ENCODE measurements at regions not wholly inside any gene's neighbourhood (a gene's known extent, or its start where the extent isn't known, plus 50 kb on each side); places are given as distances from the start of the nearest gene placed in this dataset.

DNA sequence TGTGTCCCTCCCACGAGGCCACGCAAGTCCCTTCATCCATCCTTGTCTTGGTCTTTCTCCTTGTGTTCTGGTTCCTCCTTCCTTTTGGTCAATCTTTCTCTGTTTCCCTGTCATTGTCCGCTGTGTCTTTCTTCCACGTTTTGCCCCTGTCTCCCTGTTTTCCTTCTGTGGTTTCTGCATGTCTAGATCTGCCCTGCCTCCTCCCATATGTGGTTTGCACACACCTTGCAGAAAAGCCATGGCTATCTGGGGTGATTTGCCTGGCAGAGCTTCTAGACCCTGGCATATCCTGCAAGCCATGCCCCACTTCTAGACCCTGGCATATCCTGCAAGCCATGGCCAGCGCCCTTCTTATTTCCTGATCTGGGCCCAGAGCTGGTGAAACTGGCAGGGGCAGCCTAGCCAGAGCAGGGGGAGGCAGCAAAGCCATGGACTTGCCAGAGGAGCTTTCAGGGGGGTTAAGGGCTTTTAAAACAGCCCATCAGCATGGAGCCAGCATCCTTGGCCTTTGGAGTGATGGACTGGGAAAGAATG, 131.6 kb upstream of the NECTIN1 start:
- ChIA-PET CTCF (interaction anchor here (0.6 kb wide), 1 partner anchor 195 kb away, joined by 3 read pairs; no protein-coding TSS in a partner anchor), POLR2A (no interaction called here)
- Histone ChIP-seq H3K27me3 (ENCODE audit: control insufficient read depth, insufficient read depth, low read length) (peaks cover 26% of the 10 kb centered on the region), H3K27ac (ENCODE audit: low read depth, low read length) (no peak overlapping the region), H3K9me3 (ENCODE audit: control insufficient read depth, insufficient read depth, low read length) (no peaks in the 10 kb centered on the region), H3K4me3 (ENCODE audit: low read depth, low read length) (no peak overlapping the region)
- TF ChIP-seq, protein P1, sequence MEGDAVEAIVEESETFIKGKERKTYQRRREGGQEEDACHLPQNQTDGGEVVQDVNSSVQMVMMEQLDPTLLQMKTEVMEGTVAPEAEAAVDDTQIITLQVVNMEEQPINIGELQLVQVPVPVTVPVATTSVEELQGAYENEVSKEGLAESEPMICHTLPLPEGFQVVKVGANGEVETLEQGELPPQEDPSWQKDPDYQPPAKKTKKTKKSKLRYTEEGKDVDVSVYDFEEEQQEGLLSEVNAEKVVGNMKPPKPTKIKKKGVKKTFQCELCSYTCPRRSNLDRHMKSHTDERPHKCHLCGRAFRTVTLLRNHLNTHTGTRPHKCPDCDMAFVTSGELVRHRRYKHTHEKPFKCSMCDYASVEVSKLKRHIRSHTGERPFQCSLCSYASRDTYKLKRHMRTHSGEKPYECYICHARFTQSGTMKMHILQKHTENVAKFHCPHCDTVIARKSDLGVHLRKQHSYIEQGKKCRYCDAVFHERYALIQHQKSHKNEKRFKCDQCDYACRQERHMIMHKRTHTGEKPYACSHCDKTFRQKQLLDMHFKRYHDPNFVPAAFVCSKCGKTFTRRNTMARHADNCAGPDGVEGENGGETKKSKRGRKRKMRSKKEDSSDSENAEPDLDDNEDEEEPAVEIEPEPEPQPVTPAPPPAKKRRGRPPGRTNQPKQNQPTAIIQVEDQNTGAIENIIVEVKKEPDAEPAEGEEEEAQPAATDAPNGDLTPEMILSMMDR (IDR thresholded peaks at IDR 0.05; ENCODE audit: low read depth, low read length) = no peak
- DNase-seq (ENCODE audit: low read depth, low spot score) = no peak

DNA sequence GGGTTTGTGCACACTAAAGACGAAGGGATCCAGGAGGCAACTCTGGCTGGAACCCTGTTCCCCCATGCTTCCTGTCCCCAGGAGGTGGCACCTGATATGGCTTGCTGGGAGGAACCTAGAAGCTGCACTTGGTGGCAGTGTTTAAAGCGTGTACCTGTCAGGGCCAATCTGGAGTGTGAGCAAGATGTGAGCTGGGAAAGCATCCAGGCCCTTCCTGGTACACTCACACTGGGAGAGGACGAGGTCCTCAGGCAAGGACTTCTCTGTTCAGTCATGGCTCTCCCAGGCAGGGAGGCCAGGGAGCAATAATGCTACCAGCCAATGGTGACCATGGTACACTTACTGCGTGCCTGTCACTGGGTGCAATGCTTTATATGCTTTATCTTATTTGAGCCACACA, 130.7 kb upstream of the NECTIN1 start:
- Histone ChIP-seq H3K9me3 (ENCODE audit: control insufficient read depth, insufficient read depth, low read length) (no peaks in the 10 kb centered on the region), H3K4me3 (ENCODE audit: low read depth, low read length) (no peak overlapping the region), H3K27ac (ENCODE audit: low read depth, low read length) (no peak overlapping the region), H3K27me3 (ENCODE audit: control insufficient read depth, insufficient read depth, low read length) (peaks cover 26% of the 10 kb centered on the region)
- no peak for DNase-seq (ENCODE audit: low read depth, low spot score)
- CTCF ChIA-PET = no interaction called here
- POLR2A ChIA-PET = no interaction called here
- TF ChIP-seq, protein P1 (IDR thresholded peaks at IDR 0.05; ENCODE audit: low read depth, low read length) = no peak

DNA sequence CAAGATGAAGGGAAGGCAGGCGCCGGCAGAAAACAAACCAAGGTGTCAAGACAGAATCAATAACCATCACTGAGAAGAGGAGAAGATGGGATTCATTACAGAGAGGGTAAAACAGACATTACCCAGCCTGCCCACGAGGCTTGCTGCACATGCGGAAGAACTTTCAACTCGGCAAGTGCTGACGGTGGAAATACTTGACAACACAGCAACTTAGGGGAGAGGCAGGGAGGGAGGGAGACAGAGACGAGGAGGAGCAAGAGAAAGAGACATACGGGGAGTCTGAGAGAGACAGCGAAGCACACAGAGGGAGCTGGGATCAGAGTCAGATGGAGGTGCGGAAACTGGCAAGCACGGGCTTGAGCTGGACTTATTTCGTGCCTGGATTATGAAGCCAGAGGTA, 129.3 kb upstream of the NECTIN1 start:
- no peak overlapping the region for H3K4me3 ChIP-seq (ENCODE audit: low read depth, low read length)
- ChIA-PET CTCF (no interaction called here), POLR2A (no interaction called here)
- no peak for DNase-seq (ENCODE audit: low read depth, low spot score)
- peaks cover 22% of the 10 kb centered on the region for H3K27me3 ChIP-seq (ENCODE audit: control insufficient read depth, insufficient read depth, low read length)
- H3K27ac ChIP-seq (ENCODE audit: low read depth, low read length) = no peak overlapping the region
- no peaks in the 10 kb centered on the region for H3K9me3 ChIP-seq (ENCODE audit: control insufficient read depth, insufficient read depth, low read length)
- TF ChIP-seq, protein P1 (IDR thresholded peaks at IDR 0.05; ENCODE audit: low read depth, low read length) = no peak

DNA sequence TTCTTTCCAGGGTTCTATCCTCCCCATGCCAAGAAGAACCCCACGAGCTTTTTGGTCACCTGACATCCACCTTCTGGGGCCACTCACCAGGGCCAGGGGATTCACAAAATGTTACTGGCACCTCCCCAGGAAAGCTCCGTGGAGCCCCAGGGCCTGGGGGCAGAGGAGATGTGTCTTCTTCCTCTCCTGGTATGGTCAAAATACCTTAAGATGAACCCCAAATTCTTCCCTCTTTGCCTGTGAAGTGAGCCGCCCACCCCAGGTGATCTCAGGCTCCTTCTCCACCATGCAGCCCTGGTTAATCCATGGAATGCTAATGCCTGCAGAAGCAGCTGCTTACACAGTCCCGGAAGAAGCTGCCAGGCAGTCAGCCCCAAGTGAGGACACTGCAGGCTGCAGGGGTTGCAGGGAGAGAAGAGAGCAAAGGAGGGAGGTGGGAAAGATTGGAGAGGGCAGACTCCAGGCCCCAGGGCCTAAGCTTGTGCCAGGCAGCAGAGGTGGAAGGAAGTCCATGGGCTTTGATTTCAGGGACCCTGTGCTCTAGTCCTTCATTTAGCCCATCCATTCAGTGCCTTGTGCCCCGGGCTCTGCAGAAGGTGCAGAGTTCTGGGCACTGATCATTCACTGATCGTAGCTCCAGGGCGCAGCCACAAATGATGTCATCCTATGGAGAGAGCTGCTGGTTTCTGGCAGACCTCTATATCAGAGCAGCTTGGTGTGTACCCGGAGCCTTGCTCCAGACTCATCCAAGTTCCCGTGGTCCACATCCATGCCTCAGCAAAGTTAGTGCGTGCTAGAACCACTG, 127.9 kb upstream of the NECTIN1 start:
- ChIA-PET CTCF (no interaction called here), POLR2A (no interaction called here)
- no peak overlapping the region for H3K4me3 ChIP-seq (ENCODE audit: low read depth, low read length)
- TF ChIP-seq, protein P1 (IDR thresholded peaks at IDR 0.05; ENCODE audit: low read depth, low read length) = no peak
- H3K27ac ChIP-seq (ENCODE audit: low read depth, low read length) = no peak overlapping the region
- peaks cover 20% of the 10 kb centered on the region for H3K27me3 ChIP-seq (ENCODE audit: control insufficient read depth, insufficient read depth, low read length)
- no peak for DNase-seq (ENCODE audit: low read depth, low spot score)
- H3K9me3 ChIP-seq (ENCODE audit: control insufficient read depth, insufficient read depth, low read length) = no peaks in the 10 kb centered on the region

DNA sequence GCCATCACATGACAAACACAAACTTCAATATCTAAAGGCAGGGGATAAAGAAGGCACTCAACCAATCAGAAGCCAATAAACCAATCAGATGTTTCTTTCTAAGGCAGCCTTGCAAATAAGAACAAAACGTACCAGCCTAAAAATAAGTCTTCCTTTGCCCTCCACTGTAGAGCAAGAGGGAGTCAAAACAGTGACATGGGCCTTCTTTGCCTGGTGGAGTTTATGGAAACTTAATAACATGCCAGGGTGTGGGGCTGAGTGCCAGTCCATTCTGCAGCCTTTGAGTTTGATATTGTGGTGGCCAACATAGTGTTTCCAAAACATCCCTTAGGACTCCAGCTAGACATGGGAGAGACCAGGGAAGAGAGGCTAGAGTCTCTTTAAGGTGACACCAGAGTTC, 126.1 kb upstream of the NECTIN1 start:
- POLR2A ChIA-PET = no interaction called here
- Histone ChIP-seq H3K9me3 (ENCODE audit: control insufficient read depth, insufficient read depth, low read length) (no peaks in the 10 kb centered on the region), H3K27me3 (ENCODE audit: control insufficient read depth, insufficient read depth, low read length) (peaks cover 20% of the 10 kb centered on the region), H3K27ac (ENCODE audit: low read depth, low read length) (no peak overlapping the region), H3K4me3 (ENCODE audit: low read depth, low read length) (no peak overlapping the region)
- CTCF ChIA-PET = interaction anchor here (0.5 kb wide), 1 partner anchor 198 kb away, joined by 3 read pairs; no protein-coding TSS in a partner anchor
- TF ChIP-seq, protein P1 (IDR thresholded peaks at IDR 0.05; ENCODE audit: low read depth, low read length) = no peak
- no peak for DNase-seq (ENCODE audit: low read depth, low spot score)
